ENCODE measurements at regions not wholly inside any gene's neighbourhood (a gene's known extent, or its start where the extent isn't known, plus 50 kb on each side); places are given as distances from the start of the nearest gene placed in this dataset.

DNA sequence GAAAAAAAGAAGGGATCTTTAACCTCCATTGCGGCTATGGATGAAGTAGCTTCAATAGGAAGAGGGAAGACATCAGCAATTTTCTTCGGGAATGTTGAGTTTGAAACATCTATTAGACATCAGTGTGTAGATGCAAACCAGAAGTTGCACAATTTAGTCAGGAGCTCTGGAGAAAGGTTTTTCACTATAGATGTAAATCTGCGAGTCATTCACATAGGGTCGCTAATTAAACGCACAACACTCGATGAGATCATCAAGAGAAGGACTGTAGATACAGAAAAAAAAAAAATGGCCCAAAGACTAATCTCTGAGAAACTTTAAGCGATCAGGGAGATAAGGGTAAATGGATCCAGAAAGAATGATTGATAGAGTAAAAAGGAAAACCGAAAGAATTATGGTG lies 61.7 kb upstream of the TES start:
- H3K27me3 ChIP-seq (ENCODE audit: insufficient read depth, low read length): no peaks in the 10 kb centered on the region
- H3K9me3 ChIP-seq (ENCODE audit: insufficient read depth, low read depth, low read length): no peaks in the 10 kb centered on the region
- peaks cover 6% of the 10 kb centered on the region for H3K4me1 Mint-ChIP-seq (ENCODE audit: low read depth, unreplicated experiment)
- H3K4me3 ChIP-seq (ENCODE audit: insufficient read depth, low read depth, low read length): no peak overlapping the region
- H3K36me3 ChIP-seq (ENCODE audit: insufficient read depth, low read length): no peaks in the 10 kb centered on the region
- no peak overlapping the region for H3K27ac Mint-ChIP-seq (ENCODE audit: unreplicated experiment)
- H3K4me3 Mint-ChIP-seq (ENCODE audit: unreplicated experiment): no peak overlapping the region
- TF ChIP-seq, protein P1, sequence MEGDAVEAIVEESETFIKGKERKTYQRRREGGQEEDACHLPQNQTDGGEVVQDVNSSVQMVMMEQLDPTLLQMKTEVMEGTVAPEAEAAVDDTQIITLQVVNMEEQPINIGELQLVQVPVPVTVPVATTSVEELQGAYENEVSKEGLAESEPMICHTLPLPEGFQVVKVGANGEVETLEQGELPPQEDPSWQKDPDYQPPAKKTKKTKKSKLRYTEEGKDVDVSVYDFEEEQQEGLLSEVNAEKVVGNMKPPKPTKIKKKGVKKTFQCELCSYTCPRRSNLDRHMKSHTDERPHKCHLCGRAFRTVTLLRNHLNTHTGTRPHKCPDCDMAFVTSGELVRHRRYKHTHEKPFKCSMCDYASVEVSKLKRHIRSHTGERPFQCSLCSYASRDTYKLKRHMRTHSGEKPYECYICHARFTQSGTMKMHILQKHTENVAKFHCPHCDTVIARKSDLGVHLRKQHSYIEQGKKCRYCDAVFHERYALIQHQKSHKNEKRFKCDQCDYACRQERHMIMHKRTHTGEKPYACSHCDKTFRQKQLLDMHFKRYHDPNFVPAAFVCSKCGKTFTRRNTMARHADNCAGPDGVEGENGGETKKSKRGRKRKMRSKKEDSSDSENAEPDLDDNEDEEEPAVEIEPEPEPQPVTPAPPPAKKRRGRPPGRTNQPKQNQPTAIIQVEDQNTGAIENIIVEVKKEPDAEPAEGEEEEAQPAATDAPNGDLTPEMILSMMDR (IDR thresholded peaks at IDR 0.05; ENCODE audit: insufficient read depth, low read depth, low read length): no peak
- TF ChIP-seq EZH2 (IDR thresholded peaks at IDR 0.05; ENCODE audit: insufficient read depth, low read length): no peak
- no peak overlapping the region for H3K4me2 ChIP-seq (ENCODE audit: low read length)
- H3K4me1 ChIP-seq (ENCODE audit: insufficient read depth, low read length): no peaks in the 10 kb centered on the region
- H2AFZ ChIP-seq (ENCODE audit: low read depth, low read length): no peak overlapping the region
- no peak overlapping the region for H3K9ac ChIP-seq (ENCODE audit: low read length)
- FAIRE-seq (peak; percentile 23), DNase-seq (ENCODE audit: low read depth) (no peak)
- no peaks in the 10 kb centered on the region for H3K36me3 Mint-ChIP-seq (ENCODE audit: low read depth, unreplicated experiment)
- H3K79me2 ChIP-seq (ENCODE audit: insufficient read depth, low read length): no peaks in the 10 kb centered on the region
- no peaks in the 10 kb centered on the region for H3K9me3 Mint-ChIP-seq (ENCODE audit: unreplicated experiment)
- no peak overlapping the region for H3K27ac ChIP-seq (ENCODE audit: low read depth, low read length)
- no peaks in the 10 kb centered on the region for H3K27me3 Mint-ChIP-seq (ENCODE audit: low read depth, unreplicated experiment)
- no peaks in the 10 kb centered on the region for H4K20me1 ChIP-seq (ENCODE audit: insufficient read depth, low read length)

DNA sequence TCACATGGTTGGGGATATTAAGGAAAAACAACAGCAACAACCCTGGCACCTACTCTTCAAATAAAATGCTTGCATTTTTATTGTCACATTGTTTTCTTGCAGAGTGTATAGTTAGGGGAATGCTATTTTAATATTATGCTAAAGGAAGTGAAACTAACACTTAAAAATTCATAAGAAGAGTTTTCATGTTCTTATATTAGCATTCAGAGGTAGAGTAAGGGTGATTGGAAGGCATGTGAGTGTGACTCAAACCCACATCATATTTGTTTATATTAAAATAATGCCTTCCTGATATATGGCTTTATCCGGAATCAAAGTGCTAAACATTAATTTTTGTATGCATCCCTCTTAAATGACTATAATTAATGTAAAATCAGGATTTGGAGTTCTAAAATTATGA lies 59.8 kb upstream of the TES start:
- TF ChIP-seq, protein P1 (IDR thresholded peaks at IDR 0.05; ENCODE audit: insufficient read depth, low read depth, low read length): no peak
- no peak for TF ChIP-seq EZH2 (IDR thresholded peaks at IDR 0.05; ENCODE audit: insufficient read depth, low read length)
- H3K4me3 ChIP-seq (ENCODE audit: insufficient read depth, low read depth, low read length): no peak overlapping the region
- H3K79me2 ChIP-seq (ENCODE audit: insufficient read depth, low read length): no peaks in the 10 kb centered on the region
- H4K20me1 ChIP-seq (ENCODE audit: insufficient read depth, low read length): no peaks in the 10 kb centered on the region
- no peaks in the 10 kb centered on the region for H3K27me3 Mint-ChIP-seq (ENCODE audit: low read depth, unreplicated experiment)
- no peak overlapping the region for H3K27ac Mint-ChIP-seq (ENCODE audit: unreplicated experiment)
- H3K27me3 ChIP-seq (ENCODE audit: insufficient read depth, low read length): no peaks in the 10 kb centered on the region
- no peak overlapping the region for H3K9ac ChIP-seq (ENCODE audit: low read length)
- no peak overlapping the region for H3K27ac ChIP-seq (ENCODE audit: low read depth, low read length)
- no peaks in the 10 kb centered on the region for H3K36me3 Mint-ChIP-seq (ENCODE audit: low read depth, unreplicated experiment)
- FAIRE-seq: no peak
- no peak overlapping the region for H3K4me2 ChIP-seq (ENCODE audit: low read length)
- no peaks in the 10 kb centered on the region for H3K36me3 ChIP-seq (ENCODE audit: insufficient read depth, low read length)
- no peak overlapping the region for H3K4me3 Mint-ChIP-seq (ENCODE audit: unreplicated experiment)
- no peaks in the 10 kb centered on the region for H3K4me1 Mint-ChIP-seq (ENCODE audit: low read depth, unreplicated experiment)
- no peaks in the 10 kb centered on the region for H3K9me3 Mint-ChIP-seq (ENCODE audit: unreplicated experiment)
- no peak overlapping the region for H2AFZ ChIP-seq (ENCODE audit: low read depth, low read length)
- no peaks in the 10 kb centered on the region for H3K4me1 ChIP-seq (ENCODE audit: insufficient read depth, low read length)
- DNase-seq (ENCODE audit: low read depth): no peak
- H3K9me3 ChIP-seq (ENCODE audit: insufficient read depth, low read depth, low read length): no peaks in the 10 kb centered on the region

DNA sequence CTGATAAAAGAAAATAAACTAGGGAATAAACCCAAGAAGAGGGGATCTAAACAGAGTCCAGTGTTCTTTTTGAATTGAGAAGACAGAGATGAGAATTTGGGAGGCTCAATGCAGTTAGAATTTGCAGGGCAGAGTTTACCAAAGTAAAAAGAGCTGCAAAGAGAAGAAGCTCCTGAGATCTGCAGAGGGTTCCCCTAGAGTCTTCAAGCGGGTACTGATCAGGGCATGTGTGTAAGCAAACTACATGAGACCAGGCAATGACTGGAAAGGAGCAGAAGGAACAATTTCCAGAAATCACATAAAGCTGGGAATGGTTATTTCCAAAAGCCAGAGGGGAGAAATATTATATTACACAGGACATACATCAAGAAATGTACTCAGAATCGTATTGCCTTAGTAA lies 58.1 kb upstream of the TES start:
- no peak overlapping the region for H3K4me3 ChIP-seq (ENCODE audit: insufficient read depth, low read depth, low read length)
- no peaks in the 10 kb centered on the region for H4K20me1 ChIP-seq (ENCODE audit: insufficient read depth, low read length)
- H3K27ac ChIP-seq (ENCODE audit: low read depth, low read length): no peak overlapping the region
- no peaks in the 10 kb centered on the region for H3K36me3 ChIP-seq (ENCODE audit: insufficient read depth, low read length)
- H3K27ac Mint-ChIP-seq (ENCODE audit: unreplicated experiment): no peak overlapping the region
- H3K4me2 ChIP-seq (ENCODE audit: low read length): no peak overlapping the region
- H3K4me3 Mint-ChIP-seq (ENCODE audit: unreplicated experiment): no peak overlapping the region
- no peaks in the 10 kb centered on the region for H3K27me3 Mint-ChIP-seq (ENCODE audit: low read depth, unreplicated experiment)
- no peaks in the 10 kb centered on the region for H3K79me2 ChIP-seq (ENCODE audit: insufficient read depth, low read length)
- H3K4me1 Mint-ChIP-seq (ENCODE audit: low read depth, unreplicated experiment): no peaks in the 10 kb centered on the region
- H3K9ac ChIP-seq (ENCODE audit: low read length): no peak overlapping the region
- H3K27me3 ChIP-seq (ENCODE audit: insufficient read depth, low read length): no peaks in the 10 kb centered on the region
- DNase-seq (ENCODE audit: low read depth): no peak
- FAIRE-seq: no peak
- H3K4me1 ChIP-seq (ENCODE audit: insufficient read depth, low read length): no peaks in the 10 kb centered on the region
- no peaks in the 10 kb centered on the region for H3K9me3 Mint-ChIP-seq (ENCODE audit: unreplicated experiment)
- TF ChIP-seq, protein P1 (IDR thresholded peaks at IDR 0.05; ENCODE audit: insufficient read depth, low read depth, low read length): no peak
- TF ChIP-seq EZH2 (IDR thresholded peaks at IDR 0.05; ENCODE audit: insufficient read depth, low read length): no peak
- H3K9me3 ChIP-seq (ENCODE audit: insufficient read depth, low read depth, low read length): no peaks in the 10 kb centered on the region
- H2AFZ ChIP-seq (ENCODE audit: low read depth, low read length): no peak overlapping the region
- no peaks in the 10 kb centered on the region for H3K36me3 Mint-ChIP-seq (ENCODE audit: low read depth, unreplicated experiment)
